H1 (cell line): ENCODE measurements at regions not wholly inside any gene's neighbourhood (a gene's known extent, or its start where the extent isn't known, plus 50 kb on each side); places are given as distances from the start of the nearest gene placed in this dataset.

Source experiments
- CTCF ChIA-PET: fragments of 300-600 bp; sonication (Branson Sonifier 250); formaldehyde crosslinking; loops from one replicate; lab custom pipeline; 2021; ENCODE audit not compliant: partially characterized antibody; lab: Charles Lee
- POLR2A ChIA-PET: fragments of 300-600 bp; sonication (Branson Sonifier 250); formaldehyde crosslinking; loops from one replicate; lab custom pipeline; 2021; ENCODE audit warnings: inconsistent platforms; ENCODE audit not compliant: partially characterized antibody; lab: Charles Lee
- DNase-seq, 2 experiments: peaks; one replicate each; pipeline versions ENCODE4 v3.0.0 to v3.0.0-alpha.2; 2010 to 2022; ENCODE audit warnings: low spot score in 2 of 2, low read depth in 1 of 2, mixed read lengths in 1 of 2
- FAIRE-seq: peaks from 2 replicates; lab custom pipeline; 2011; peaks lifted over from hg19 to GRCh38; lab: Jason Lieb, UNC
- H2AFZ ChIP-seq: 2 replicates; pipeline ENCODE4 v1.8.1; 2012; ENCODE audit warnings: low read length, inconsistent platforms
- H2AK5ac ChIP-seq: 2 replicates; pipeline ENCODE4 v1.6.1; 2013; ENCODE audit warnings: low read depth, low read length
- H2BK120ac ChIP-seq: replicated peaks from 2 replicates; pipeline ENCODE3; 2013; ENCODE audit warnings: low read depth, low read length, inconsistent platforms
- H2BK12ac ChIP-seq: 2 replicates; pipeline ENCODE4 v1.6.1; 2013; ENCODE audit warnings: low read depth, low read length
- H2BK15ac ChIP-seq: 2 replicates; pipeline ENCODE4 v1.6.1; 2013; ENCODE audit warnings: low read length
- H2BK20ac ChIP-seq: 2 replicates; pipeline ENCODE4 v1.6.1; 2013; ENCODE audit warnings: low read length
- H2BK5ac ChIP-seq: 2 replicates; pipeline ENCODE4 v1.6.1; 2013; ENCODE audit warnings: low read depth, low read length
- H3K14ac ChIP-seq: 2 replicates; pipeline ENCODE4 v1.6.1; 2013; ENCODE audit warnings: inconsistent platforms; ENCODE audit not compliant: insufficient read length
- H3K18ac ChIP-seq: 2 replicates; pipeline ENCODE4 v1.6.1; 2013; ENCODE audit warnings: low read length; ENCODE audit errors: extremely low read depth
- H3K23ac ChIP-seq: 2 replicates; pipeline ENCODE4 v1.6.1; 2013; ENCODE audit warnings: inconsistent platforms; ENCODE audit not compliant: insufficient read length
- H3K23me2 ChIP-seq: 2 replicates; pipeline ENCODE4 v1.6.1; 2013; ENCODE audit warnings: low read depth, low read length
- H3K27ac ChIP-seq: 2 replicates; pipeline ENCODE4 v1.6.1; 2011; ENCODE audit warnings: low read depth, low read length, inconsistent platforms
- H3K27me3 ChIP-seq, 4 experiments: replicated peaks in 1 of 4; 1 replicate in 1 of 4; 2 replicates in 3 of 4; pipeline versions ENCODE4 v1.6.1 to v1.8.1; 2011 to 2013; ENCODE audit warnings: low read length in 3 of 4, mild to moderate bottlenecking in 3 of 4, inconsistent platforms in 2 of 4, mixed read lengths in 2 of 4, moderate library complexity in 1 of 4; ENCODE audit not compliant: control insufficient read depth in 3 of 4, insufficient read depth in 3 of 4; ENCODE audit errors: extremely low read depth in 1 of 4
- H3K36me3 ChIP-seq, 4 experiments: 2 replicates each; pipeline versions ENCODE4 v1.6.1 to v1.8.1; 2011 to 2013; ENCODE audit warnings: mild to moderate bottlenecking in 4 of 4, low read length in 3 of 4, moderate library complexity in 2 of 4, control low read depth in 1 of 4, inconsistent platforms in 1 of 4; ENCODE audit not compliant: insufficient read depth in 4 of 4, control insufficient read depth in 2 of 4
- H3K4ac ChIP-seq: replicated peaks from 2 replicates; pipeline ENCODE3; 2013; ENCODE audit warnings: low read length, low read depth, mixed read lengths, inconsistent platforms; ENCODE audit not compliant: insufficient read length
- H3K4me1 ChIP-seq, 4 experiments: replicated peaks in 1 of 4; 1 replicate in 1 of 4; 2 replicates in 3 of 4; pipeline versions ENCODE4 v1.6.1 to v1.8.1; 2011 to 2013; ENCODE audit warnings: low read length in 3 of 4, inconsistent platforms in 2 of 4, mixed read lengths in 1 of 4; ENCODE audit not compliant: insufficient read depth in 4 of 4, control insufficient read depth in 3 of 4
- H3K4me2 ChIP-seq, 2 experiments: 2 replicates each; pipeline versions ENCODE4 v1.6.1 to v1.8.1; 2011 to 2013; ENCODE audit warnings: low read depth in 2 of 2, low read length in 2 of 2, control low read depth in 1 of 2, inconsistent platforms in 1 of 2, mild to moderate bottlenecking in 1 of 2; ENCODE audit not compliant: insufficient read depth in 1 of 2
- H3K4me3 ChIP-seq, 4 experiments: fragments of 200-600, 300-600 bp in 1 of 4; sonication (generic), shearing (Covaris generic), sonication (Bioruptor Twin) in 1 of 4; 2 replicates each; pipeline versions ENCODE4 v1.5.1 to v1.8.1; 2011 to 2016; ENCODE audit warnings: low read length in 4 of 4, low read depth in 3 of 4, control low read depth in 2 of 4, inconsistent platforms in 2 of 4, mild to moderate bottlenecking in 2 of 4, mixed read lengths in 1 of 4, moderate library complexity in 1 of 4; ENCODE audit not compliant: insufficient read depth in 2 of 4; ENCODE audit errors: extremely low read depth in 1 of 4
- H3K56ac ChIP-seq: replicated peaks from 2 replicates; pipeline ENCODE3; 2013; ENCODE audit warnings: low read depth, mild to moderate bottlenecking, mixed read lengths, low read length, inconsistent platforms; ENCODE audit not compliant: insufficient read length
- H3K79me1 ChIP-seq: 2 replicates; pipeline ENCODE4 v1.6.1; 2013; ENCODE audit warnings: low read depth, low read length, control low read depth
- H3K79me2 ChIP-seq, 2 experiments: 2 replicates each; pipeline versions ENCODE4 v1.6.1 to v1.8.1; 2012 to 2013; ENCODE audit warnings: low read length in 2 of 2, mild to moderate bottlenecking in 2 of 2, inconsistent platforms in 1 of 2; ENCODE audit not compliant: insufficient read depth in 2 of 2, control insufficient read depth in 1 of 2
- H3K9ac ChIP-seq, 4 experiments: replicated peaks in 1 of 4; 1 replicate in 1 of 4; 2 replicates in 3 of 4; pipeline versions ENCODE4 v1.6.1 to v1.8.1; 2011 to 2013; ENCODE audit warnings: low read depth in 3 of 4, low read length in 3 of 4, control low read depth in 2 of 4, mild to moderate bottlenecking in 2 of 4, moderate library complexity in 2 of 4, inconsistent platforms in 1 of 4; ENCODE audit errors: extremely low read depth in 1 of 4
- H3K9me3 ChIP-seq, 2 experiments: 2 replicates each; pipeline versions ENCODE4 v1.6.1 to v1.8.1; 2012 to 2013; ENCODE audit warnings: mild to moderate bottlenecking in 2 of 2, moderate library complexity in 2 of 2, control low read depth in 1 of 2, inconsistent platforms in 1 of 2, low read depth in 1 of 2, low read length in 1 of 2, mixed read lengths in 1 of 2; ENCODE audit not compliant: insufficient read depth in 2 of 2
- H4K20me1 ChIP-seq, 2 experiments: replicated peaks in 1 of 2; 2 replicates each; pipeline versions ENCODE3 to v1.8.1; 2011 to 2013; ENCODE audit warnings: inconsistent platforms in 2 of 2, low read length in 2 of 2, mild to moderate bottlenecking in 1 of 2; ENCODE audit not compliant: insufficient read depth in 2 of 2, control insufficient read depth in 1 of 2
- H4K5ac ChIP-seq: 2 replicates; pipeline ENCODE4 v1.6.1; 2013; ENCODE audit warnings: low read length, low read depth, mixed read lengths, inconsistent platforms; ENCODE audit not compliant: insufficient read length
- H4K8ac ChIP-seq: 2 replicates; pipeline ENCODE4 v1.8.0; 2013; ENCODE audit warnings: mild to moderate bottlenecking, moderate library complexity, low read length, inconsistent platforms; ENCODE audit not compliant: insufficient read depth; ENCODE audit errors: extremely low read depth
- H4K91ac ChIP-seq: replicated peaks from 2 replicates; pipeline ENCODE3; 2013; ENCODE audit warnings: low read length, mixed read lengths, inconsistent platforms; ENCODE audit not compliant: insufficient read length
- RBBP5 ChIP-seq: IDR thresholded peaks from 2 replicates; pipeline ENCODE4 v1.7.1; 2012; ENCODE audit warnings: low read depth, mild to moderate bottlenecking, inconsistent platforms, low read length, moderate library complexity, borderline replicate concordance
- WGBS, 2 experiments: shearing (Covaris generic) in 1 of 2; methylation state at CpG; one replicate each; pipeline versions ENCODE4 v1.1.6 to v1.1.7; 2013 to 2015; ENCODE audit warnings: low lambda C conversion rate in 2 of 2, mixed read lengths in 2 of 2, inconsistent platforms in 1 of 2, low coverage in 1 of 2, missing lambda C conversion rate in 1 of 2; ENCODE audit not compliant: insufficient replicate concordance in 2 of 2, insufficient coverage in 1 of 2, insufficient read length in 1 of 2; ENCODE audit errors: extremely low coverage in 1 of 2, missing lambda C conversion rate in 1 of 2; 5-methylcytosine and 5-hydroxymethylcytosine counted together

- H3K36me3 ChIP-seq: no peaks in the 10 kb centered on the region
- WGBS, 2 experiments: 61% methylated on average over 2 of the region's 2 CpGs; no CpG with 5 or more reads in 1 of the 2 experiments
- no peak overlapping the region for H3K4me2 ChIP-seq
- no peak overlapping the region for H3K56ac ChIP-seq
- H4K8ac ChIP-seq: no peak overlapping the region
- H2AFZ ChIP-seq: no peak overlapping the region
- no peak overlapping the region for H3K9ac ChIP-seq
- H3K23me2 ChIP-seq: no peaks in the 10 kb centered on the region
- H3K27ac ChIP-seq: no peak overlapping the region
- no peaks in the 10 kb centered on the region for H3K9me3 ChIP-seq
- no peak for DNase-seq
- no peaks in the 10 kb centered on the region for H3K27me3 ChIP-seq
- H3K4me1 ChIP-seq: no peaks in the 10 kb centered on the region
- no peaks in the 10 kb centered on the region for H4K20me1 ChIP-seq
- H2BK15ac ChIP-seq: no peak overlapping the region
- FAIRE-seq: no peak
- no peak overlapping the region for H2BK120ac ChIP-seq
- H3K4me3 ChIP-seq: no peak overlapping the region
- no peak overlapping the region for H2AK5ac ChIP-seq
- TF ChIP-seq RBBP5: no peak
- TF ChIP-seq, all 59 proteins: peak for 0
- Histone ChIP-seq H2BK5ac (no peak overlapping the region), H3K23ac (no peak overlapping the region), H3K79me1 (no peaks in the 10 kb centered on the region), H3K14ac (no peak overlapping the region), H3K18ac (no peak overlapping the region), H4K5ac (no peak overlapping the region), H4K91ac (no peak overlapping the region), H2BK12ac (no peak overlapping the region), H3K4ac (no peak overlapping the region), H3K79me2 (no peaks in the 10 kb centered on the region), H2BK20ac (no peak overlapping the region)
- ChIA-PET CTCF (interaction anchor here (0.9 to 1.8 kb wide), 2 partner anchors 17 to 106 kb away, joined by 3 to 6 read pairs; no protein-coding TSS in a partner anchor), POLR2A (no interaction called here)
Measured at GRCh38 chr2:100713106-100713505, 106.8 kb upstream of the NPAS2 start.
